GM18907 (cell line): ENCODE measurements at regions not wholly inside any gene's neighbourhood (a gene's known extent, or its start where the extent isn't known, plus 50 kb on each side); places are given as distances from the start of the nearest gene placed in this dataset.

Experiments used
- ATAC-seq: cut with Tn5 transposase; IDR thresholded peaks from one replicate; pipeline ENCODE4 v1.9.1; 2021; ENCODE audit warnings: mild to moderate bottlenecking, moderate library complexity; ENCODE audit not compliant: unreplicated experiment

DNA sequence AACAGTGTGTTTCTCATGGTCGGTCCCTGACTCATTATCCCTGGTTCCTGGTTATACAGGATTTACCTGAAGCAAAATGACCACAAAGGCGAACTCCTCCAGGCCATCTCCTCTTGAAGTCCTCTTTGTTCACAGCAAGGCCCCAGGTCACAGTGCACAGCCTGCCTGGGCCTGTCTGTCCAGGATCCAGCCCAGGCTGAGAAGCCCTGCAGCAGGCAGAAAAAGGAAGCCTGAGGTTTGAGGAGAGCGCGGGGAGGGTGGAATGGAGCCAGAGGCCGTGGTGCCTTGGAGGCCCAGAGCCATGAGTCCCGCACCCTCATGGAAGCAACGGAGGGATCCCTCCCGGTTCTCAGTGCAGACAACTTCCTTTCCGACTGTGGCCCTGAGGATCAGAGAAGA, 136.8 kb upstream of the IRF2BP2 start:
- no peak for ATAC-seq

DNA sequence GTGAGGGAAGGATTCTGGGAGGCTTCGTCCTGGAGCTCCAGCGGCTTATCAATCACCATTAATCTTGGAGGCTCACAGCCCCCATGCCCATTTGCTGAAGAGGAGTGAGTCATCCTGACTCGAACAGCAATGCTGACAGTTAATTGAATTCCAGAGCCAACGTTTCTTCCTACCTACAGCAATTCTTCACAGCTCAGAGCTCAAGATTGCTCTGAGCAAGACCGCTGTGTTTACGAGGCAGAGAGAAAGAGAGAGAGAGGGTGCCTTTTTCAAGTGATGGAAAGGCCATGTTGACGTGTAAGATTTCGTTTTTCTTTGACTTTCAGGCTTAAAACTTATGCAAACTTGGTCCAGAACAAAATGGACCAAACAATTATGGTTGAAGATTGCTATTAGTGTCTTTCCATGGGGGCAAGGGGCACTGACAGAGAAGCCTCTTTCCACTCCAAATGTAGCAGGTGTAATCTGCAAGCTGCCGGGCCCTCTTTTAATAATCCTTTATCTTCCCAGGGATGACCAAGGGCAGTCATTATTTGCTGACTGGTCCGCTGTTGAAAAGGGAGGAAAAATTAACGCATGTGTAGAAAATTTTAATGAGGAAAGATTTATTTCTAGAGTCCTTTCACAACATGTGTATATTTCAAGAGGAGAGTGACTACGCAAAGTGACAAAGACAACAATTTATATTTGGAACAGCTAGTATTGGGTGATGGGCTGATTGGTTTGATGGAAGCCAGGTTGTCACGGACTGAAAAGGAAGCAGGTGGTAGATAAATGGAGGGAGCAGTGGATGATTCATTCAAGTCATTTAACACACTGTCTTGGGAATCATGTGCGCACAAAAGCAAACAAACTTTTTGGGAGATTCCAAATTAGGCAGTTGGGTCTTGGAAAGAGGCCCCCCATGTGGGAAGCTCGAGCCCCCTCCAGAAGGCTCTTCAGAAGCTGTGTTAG, 136.1 kb upstream of the IRF2BP2 start:
- ATAC-seq: no peak

- no peak for ATAC-seq
Observed at GRCh38 chr1:234745276-234745675, 135.3 kb upstream of the IRF2BP2 start.

DNA sequence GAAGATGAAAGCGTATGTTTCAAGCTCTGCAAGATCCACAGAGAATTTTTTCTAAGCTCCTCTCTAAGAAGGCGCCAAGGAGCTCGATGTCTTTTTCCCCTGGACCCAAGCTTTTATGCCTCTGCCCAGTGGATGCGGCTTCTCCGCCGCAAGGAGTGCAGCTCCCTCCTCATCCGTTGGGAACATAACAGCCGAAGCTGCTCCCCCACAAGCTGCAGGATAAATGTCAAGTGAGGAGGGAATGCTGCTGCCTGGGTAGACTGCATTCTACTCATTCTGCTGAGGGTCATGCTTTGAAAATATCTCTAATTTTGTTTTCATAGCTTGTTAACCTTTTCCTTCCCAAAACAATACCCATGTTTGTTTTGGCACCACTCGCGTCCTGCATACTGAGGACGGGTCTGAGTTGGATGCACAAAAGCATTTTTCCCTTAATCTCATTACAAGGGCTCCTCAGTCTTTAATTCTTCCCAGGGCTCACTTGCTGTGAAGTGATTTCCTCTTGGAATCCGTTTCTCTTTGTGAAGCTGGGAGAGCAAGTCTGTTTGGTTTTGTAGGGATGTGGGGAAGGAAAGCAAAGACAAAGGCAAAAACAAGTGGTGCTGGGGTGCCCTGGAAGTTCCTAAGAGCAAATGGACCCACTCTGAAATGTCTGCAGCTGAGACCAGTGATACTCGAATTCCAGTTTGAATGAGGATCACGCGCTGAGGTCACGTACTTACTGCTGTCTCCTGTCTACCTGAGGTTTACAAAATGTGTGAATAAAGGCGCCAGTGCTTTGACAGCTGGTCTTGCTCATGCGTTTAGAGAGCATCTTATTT, 134.0 kb upstream of the IRF2BP2 start:
- no peak for ATAC-seq

DNA sequence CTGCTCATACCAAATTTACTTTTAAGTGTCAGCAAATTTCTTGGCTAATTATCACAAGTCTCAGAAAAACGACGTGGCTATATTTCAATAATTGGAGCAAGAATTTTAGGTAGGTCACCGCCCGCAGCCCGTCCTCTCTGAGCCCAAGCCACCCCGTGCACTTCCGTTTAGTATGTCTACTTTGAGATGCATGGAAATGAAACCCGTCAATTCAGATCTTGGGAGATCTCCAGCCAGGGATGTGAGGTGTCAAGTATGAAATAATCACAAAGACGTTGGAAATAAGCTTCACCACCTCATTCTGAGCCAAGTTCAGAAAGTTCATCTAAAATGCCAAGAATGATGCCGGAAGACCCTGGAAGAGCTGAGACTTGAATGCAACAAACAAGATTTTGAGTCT, 132.6 kb upstream of the IRF2BP2 start:
- ATAC-seq: no peak

GRCh38 chr1:234737967-234738314, 128.0 kb upstream of the IRF2BP2 start:
- ATAC-seq: no peak

DNA sequence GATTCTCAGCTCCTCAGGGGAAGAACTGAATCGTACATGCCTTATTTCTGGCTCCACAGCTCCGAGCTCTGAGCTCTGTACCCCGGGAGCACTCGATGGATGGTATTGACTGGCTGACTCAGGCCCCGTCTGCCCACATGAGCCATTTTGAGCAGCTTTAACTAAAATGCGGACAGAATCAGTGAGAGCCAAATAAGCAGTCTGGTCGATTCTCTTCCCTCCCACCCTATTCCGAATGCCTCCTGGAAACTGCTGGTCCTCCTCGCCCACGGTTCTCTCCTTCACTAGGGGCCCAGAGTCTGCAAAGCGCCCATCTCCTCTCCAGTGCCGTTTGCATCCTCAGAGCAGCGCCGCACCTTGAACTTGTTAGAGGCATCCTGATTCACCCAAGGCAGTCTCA, 125.9 kb upstream of the IRF2BP2 start:
- ATAC-seq: no peak

GRCh38 chr1:234735476-234735875, 125.5 kb upstream of the IRF2BP2 start:
- no peak for ATAC-seq

DNA sequence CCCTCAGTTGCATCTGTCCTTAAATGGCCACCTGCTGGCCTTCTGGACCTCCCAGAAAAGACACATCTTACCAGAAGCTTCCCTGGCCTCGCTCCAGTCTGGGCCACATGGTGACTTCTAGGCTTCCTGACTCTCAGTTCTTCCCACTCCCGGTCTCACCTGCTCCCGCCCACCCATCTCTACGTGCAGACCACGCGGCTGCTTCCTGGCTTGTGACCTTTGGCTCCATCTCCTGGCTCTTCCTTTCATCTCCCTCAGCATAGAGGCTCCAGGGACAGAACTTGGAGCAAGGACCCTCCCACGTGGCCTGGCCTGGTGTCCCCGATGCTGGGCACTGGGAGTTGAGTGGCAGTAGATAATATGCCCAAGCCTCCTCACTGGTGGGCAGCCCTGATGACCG, 124.9 kb upstream of the IRF2BP2 start:
- ATAC-seq: no peak

GRCh38 chr1:234734412-234734835, 124.4 kb upstream of the IRF2BP2 start:
- no peak for ATAC-seq

- ATAC-seq: no peak
Observed at GRCh38 chr1:234733427-234733826, 123.4 kb upstream of the IRF2BP2 start.

DNA sequence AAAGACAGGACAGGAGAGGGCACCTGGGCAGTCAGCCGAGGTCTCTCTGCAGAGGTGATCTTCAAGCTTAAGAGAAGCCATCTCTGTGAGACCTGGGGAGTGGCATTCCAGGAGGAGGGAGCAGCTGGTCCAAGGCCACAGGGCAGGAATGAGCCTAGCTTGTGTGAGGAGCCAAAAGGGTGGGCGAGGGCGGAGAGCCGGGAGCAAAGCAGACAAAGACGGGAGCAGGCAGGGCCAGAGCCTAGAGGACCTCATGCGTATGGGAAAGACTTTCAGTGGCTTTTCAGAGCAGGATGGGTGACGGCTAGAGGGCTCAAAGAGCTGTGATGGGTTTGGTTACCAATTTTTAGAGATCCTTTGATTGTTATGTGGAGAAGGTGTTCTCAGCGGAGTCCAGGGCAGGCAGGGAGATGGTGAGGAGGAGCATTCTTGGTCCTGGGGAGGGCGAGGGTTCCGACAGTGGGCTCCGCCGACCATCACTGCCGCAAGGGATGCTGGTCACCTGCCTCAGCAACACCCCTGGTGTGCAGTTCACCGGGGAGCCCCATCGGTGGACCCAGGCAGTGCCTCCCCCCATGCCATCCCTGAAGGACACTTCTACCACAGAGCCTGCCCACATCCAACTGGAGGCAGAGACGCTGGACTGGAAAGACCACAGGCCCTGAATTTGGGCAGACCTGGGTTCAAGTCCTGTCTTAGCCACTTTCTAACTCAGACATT, 122.9 kb upstream of the IRF2BP2 start:
- ATAC-seq: no peak

GRCh38 chr1:234732260-234732659, 122.3 kb upstream of the IRF2BP2 start:
- no peak for ATAC-seq

- ATAC-seq: peak; percentile 38
Observed at GRCh38 chr1:234731569-234732085, 121.6 kb upstream of the IRF2BP2 start.

- ATAC-seq: peak; percentile 61
Observed at GRCh38 chr1:234730770-234731568, 121.0 kb upstream of the IRF2BP2 start.

DNA sequence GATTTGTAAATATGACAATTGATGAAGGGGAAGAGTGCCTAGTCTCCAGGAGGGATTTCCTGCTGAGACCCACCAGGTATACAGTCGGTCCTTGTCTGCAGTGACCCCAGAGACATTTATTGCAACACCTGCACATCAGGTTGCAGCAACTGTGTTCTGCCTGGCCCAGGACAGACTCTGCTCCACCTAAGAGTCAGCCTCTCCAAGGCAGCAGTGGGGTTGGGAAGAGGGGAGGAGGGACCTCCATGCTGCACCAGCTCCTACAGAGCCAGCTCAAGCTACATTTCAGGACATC, 120.4 kb upstream of the IRF2BP2 start:
- ATAC-seq: peak; percentile 14

- no peak for ATAC-seq
Observed at GRCh38 chr1:234729561-234730474, 119.8 kb upstream of the IRF2BP2 start.

DNA sequence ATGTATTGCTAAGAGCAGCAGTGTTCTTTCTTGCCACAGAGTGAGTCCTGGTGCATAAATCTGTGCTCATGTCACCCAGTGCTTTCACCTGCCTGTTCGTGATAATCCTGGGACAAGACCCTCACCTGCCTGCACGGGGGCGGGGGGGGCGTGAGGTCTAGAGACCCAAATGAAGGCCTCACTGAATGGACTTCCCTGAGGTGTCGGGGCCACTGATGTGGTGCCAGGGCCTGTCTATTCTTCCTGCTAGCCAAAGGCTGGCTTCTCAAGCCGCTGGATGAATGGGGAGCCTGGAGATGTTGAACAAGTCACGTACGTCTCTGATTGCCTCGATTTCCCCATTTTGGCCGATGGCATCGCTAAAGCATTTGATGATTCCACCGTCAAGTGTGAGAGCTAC, 118.8 kb upstream of the IRF2BP2 start:
- no peak for ATAC-seq
